Islet precursor cell (in vitro differentiated cells): ENCODE measurements at regions not wholly inside any gene's neighbourhood (a gene's known extent, or its start where the extent isn't known, plus 50 kb on each side); places are given as distances from the start of the nearest gene placed in this dataset.

Experiments used
- DNase-seq: peaks from one replicate; pipeline ENCODE4 v3.0.0-alpha.2; 2018

DNA sequence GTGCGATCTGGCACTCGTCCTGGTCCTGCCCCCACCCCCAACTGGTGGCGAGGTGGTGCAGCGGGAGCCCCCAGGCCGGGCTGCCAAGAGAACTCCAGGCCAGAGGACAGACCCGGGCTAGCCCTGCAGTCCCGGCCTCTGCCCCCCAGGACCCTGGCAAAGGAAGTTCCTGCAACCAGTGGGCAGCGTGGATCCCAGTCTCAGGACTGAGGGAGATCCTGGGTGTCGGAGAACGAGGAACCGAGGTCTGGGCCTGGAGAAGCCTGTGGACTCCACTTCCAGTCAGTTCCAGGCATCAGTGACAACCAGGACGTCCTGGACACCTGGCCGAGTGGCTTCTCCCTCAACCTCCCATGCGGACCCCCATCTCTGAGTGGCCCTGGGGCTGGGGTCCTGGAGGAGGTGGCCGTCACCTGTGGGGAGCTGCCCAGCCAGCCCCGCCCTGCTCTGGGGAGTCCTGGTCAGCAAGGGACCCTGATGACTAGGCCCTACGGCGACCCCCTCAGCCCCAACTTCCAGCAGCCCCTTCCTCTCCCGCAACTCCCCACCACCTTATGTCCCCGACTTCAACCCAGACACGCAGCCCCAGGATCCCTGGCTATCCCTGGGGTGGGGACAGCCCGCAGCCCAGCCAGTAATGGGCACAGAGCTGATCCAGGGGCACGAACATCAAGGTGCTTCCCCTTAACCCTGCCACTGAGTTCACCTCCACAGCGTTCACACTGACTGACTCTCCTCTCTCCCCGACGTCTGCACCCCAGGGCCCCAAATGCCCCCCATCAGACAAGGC lies 53.7 kb upstream of the NKX1-1 start:
- peak; percentile 52 for DNase-seq

DNA sequence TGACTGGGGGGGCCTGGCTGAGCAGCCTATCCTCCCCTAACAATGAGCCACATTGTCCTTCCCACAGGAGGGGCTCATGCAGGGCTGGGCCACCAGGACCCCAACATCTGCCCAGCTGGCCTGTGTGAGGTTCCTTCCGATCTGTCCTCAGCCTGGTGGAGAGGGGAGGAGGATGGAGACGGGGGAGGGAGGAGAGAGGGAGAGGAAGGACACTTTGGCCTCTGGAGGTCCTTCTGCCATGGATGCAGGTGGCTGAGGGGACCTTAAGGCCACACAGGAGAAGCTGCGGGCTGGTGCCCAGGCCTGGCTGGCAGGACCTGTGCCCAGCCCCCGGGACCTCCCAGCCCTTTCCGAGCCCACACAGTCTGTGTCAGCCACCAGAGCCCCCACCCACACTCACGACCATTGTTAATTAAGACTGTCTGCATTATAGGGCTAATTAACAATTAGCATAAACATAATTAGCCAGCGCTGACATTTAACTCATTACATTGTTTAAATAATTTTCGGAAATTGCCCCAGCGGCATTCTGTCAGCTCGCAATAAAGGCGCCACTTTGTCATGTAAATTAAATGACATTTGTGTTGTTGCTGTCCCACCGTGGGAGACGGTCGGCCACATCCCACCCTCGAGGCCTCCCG lies 53.0 kb upstream of the NKX1-1 start:
- no peak for DNase-seq

DNA sequence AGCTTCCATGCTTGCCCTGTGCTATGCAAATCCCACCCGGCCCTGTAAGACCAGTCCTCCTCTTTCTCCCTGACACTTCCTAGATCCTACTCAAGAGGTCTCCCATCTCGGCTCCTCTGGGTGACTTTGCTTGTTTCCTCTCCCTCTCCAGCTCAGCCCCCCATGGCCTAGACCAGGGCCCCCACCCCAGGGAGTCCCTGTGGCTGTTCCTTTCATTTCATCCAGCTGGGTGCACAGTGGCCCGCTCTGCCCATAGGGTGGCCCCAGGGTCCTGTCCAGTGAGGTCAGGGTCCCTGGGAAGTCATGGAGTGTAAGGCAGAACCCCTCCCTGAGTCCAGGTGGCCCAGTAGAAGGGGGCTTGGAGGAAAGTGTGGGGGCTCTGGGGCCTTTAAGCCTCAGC lies 52.3 kb upstream of the NKX1-1 start:
- DNase-seq: peak; percentile 34
